ENCODE measurements at regions not wholly inside any gene's neighbourhood (a gene's known extent, or its start where the extent isn't known, plus 50 kb on each side); places are given as distances from the start of the nearest gene placed in this dataset.
"Not testable (repeated sequence)": the region's sequence is repeated elsewhere in the genome, so short reads cannot be mapped to it uniquely, and the experiment has no call there.

- no peak for DNase-seq
These were observed 107.2 kb upstream of the ZNF236 start for GRCh38 chr18:76715012-76715610.

DNA sequence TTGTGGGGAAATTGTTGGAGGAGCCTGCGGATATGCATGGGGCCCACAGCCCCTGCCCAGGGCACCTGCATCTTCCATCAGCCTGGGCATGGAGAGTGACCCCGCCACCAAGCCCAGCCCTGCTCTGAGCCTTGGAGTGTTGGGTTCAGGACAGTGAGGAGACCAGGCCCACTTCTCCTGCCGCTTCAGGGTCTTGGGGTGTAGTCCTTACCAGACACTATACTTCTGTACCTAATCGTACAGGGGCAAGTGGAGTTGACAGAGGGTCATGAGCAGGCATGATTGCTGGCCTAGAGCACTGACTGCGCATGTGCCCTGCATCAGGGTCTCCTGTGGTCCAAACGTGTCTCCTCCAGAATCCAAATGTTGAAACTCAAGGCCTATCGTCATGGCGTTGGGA is 108.9 kb upstream of the ZNF236 start:
- DNase-seq = no peak

GRCh38 chr18:76712511-76713140 is 109.7 kb upstream of the ZNF236 start:
- DNase-seq = no peak

- no peak for DNase-seq
These were observed 111.5 kb upstream of the ZNF236 start for GRCh38 chr18:76710646-76711520.

DNA sequence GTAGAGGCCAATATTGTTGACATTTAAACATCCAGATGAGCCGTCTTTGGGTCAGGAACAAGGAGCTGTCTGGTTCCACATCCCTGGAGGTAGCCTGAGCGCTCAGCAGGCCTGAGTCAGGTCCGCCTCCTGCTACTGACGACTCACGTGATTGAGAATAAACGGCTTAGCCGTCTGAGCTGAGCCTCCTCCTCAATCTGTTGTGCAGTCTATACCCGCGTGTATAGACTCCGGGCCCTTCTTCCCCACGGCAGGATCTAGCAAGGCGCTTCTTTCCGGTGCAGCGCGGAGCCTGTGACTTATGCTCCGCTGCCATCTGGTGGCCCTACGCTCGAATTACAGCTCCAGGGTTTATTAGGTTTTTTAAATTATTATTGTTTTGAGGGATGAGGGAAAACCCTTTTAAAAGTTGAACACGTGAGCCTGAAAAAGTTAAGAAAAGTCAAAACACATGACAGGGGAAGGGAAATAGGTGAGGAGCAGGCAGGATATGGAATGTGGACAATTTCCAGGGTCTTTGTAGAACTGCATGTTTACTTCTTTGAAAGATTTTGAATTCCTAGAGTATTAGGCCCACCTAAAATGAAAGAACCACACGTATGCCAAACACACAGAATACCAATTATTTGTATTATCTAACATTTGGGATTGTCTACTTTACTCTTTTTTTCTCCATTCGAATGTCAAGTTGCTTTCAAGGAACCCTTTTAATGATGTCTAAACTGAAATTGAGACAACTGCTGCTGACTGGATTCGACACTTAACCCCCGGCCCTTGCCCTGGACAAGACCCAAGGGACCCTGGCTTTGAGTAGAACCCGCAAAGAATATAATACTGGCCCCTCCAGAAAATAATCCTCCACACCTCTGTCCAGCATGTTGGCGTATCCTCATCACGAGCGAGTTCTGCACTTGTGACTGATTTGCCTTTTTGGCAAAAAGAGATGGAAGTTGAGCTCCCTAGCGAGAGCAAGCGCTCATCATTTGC is 112.4 kb upstream of the ZNF236 start:
- peak; percentile 77 for DNase-seq

DNA sequence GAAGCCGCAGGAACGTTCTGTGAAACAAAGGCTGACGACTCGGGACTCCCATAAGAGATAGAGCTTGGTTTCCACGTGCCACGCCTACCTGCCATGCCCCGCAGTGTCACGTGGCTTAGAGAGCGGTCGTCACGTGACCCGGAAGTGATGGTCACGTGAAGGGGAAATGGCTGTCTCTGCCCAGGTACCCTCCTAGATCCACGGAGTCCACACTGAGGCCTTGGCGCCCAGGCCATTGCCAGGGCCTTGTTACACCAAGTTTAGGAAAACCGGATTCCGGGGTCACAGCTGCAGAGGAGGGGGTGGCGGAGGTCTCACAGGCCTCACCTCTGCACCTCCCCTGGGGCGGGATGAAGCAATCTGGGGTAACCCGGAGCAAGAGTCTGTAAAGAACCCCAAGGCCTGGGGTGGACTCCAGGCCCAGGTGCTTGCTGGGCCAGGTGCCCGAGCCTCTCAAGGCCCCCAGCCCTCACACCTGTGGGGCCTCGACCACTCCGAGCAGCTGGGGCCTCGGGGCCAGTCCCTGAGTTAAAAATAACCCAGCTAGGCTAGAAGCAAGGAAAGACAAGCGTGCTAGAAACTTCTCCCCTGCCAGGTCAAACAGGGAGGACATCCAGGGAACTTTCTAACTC is 113.5 kb upstream of the ZNF236 start:
- no peak for DNase-seq

DNA sequence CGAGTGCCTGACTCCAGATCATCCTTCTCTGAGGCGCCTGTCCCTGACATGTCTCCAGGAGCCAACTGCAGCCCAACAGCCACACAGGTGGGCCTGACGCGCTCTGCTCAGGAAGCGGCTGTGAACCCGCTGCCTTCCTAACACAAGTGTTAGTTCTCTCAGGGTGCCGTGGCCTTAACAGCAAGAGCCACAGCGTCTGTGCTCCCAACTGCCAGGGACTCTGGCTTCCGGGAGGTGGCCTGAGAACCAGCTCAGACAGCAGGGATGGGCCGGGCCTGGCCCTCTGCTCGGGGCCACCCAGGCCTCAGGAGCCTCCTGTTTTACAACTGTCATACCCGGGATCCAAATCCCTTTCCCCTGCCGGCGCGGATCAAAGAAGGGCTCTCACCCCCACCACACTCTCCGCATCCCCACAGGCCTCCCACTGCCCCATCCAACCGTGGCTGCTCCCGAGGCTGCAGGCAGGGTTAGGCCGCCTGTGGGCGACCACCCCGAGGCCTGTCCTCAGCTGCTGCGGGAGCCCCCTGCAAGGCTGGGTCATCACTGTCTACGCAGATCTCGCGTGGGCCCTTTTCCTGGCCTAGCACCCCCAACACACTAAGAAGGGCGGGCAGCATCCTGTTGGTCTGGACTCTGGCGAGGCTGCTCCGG is 114.2 kb upstream of the ZNF236 start:
- no peak for DNase-seq

DNA sequence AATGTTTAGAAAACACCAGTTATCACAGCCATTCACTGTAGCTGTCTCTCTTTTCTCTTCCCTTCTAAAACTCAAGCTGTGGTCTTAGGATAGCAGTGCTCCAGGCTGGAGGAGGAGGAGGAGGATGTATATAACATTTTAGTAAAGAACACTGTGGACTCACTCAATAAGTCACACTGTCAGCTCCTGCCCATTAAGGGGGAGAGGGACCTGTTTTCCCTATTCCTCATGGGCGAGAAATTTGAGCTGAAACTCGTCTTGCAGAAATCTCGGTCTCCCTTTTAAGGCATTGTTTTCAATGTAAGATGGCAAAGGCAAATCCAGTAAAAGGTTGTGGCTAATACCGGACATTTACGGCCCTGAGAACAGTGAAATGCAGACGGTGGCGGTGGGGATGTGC is 114.8 kb upstream of the ZNF236 start:
- DNase-seq = no peak

- not testable (repeated sequence) for DNase-seq
These were observed 117.8 kb upstream of the ZNF236 start for GRCh38 chr18:76704589-76704988.

- DNase-seq = no peak
These were observed 122.4 kb upstream of the ZNF236 start for GRCh38 chr18:76699923-76700322.

DNA sequence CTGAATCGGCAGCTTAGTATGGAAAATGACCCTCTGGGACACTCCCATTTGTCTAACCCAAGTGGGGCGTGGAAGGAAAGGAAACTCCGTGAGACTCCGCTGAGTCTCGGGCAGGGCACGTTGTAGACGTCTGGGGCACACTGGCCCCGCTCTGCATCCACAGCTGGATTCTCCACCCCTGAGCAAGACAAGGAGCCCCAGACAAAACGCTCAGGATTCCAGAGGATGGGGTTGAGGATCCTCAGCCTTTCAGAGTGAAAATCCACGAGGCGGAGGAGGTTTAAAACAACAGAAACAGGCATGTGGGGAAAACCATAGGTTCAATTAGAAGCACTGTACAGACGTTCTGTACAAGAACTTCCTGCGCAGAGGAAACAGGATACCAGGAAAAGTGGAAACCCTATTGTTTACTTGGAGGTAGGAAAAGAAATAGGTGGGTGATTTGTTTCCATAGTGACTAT is 124.9 kb upstream of the ZNF236 start:
- no peak for DNase-seq

- no peak for DNase-seq
These were observed 130.6 kb upstream of the ZNF236 start for GRCh38 chr18:76691800-76692199.

- peak; percentile 27 for DNase-seq
These were observed 132.6 kb upstream of the ZNF236 start for GRCh38 chr18:76689646-76690264.

- DNase-seq = no peak
These were observed 133.5 kb upstream of the ZNF236 start for GRCh38 chr18:76688724-76689472.

GRCh38 chr18:76687304-76687962 is 134.9 kb upstream of the ZNF236 start:
- no peak for DNase-seq

DNA sequence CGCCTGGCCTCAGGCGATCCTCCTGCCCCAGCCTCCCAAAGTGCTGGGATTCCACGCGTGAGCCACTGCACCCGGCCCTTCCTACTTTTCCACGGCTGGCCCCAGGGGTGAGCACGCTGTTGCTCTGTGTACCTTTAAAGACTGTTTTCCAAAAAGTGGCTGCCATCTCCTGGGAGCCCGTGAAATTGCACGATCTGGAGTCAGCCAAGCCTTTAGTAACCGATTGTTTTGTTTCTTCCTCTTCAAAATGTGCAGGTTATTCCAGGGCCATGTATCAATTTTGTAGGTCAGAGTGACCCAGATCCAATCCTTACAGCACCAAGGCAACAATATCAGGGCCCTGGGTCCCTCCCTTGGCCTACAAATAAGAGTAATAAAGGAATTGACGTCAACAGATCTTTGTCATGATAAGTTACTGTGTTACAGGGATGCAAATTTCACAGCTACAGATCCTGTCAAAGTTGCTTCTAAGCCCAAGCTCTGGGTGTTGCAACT is 135.6 kb upstream of the ZNF236 start:
- DNase-seq = peak; percentile 60

GRCh38 chr18:76685860-76686259 is 136.5 kb upstream of the ZNF236 start:
- DNase-seq = no peak

DNA sequence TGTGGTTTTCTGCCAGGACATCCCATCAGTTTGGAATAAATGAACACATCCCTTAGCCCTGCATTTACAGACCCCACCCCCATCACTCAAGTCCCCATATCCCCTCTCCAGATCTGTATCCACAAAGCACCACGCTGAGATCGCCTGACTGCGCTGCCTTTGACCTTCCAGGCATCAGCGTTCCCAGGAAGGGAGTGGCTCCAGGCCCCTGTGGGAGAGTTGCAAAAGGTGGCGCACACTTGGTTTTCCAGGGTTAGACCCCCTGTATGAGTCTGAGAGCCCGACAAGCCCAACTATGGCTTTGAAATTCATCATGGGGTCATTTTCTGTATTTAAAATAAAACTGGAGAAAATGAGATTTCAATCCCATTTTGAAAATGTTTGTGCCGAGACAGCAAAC is 137.0 kb upstream of the ZNF236 start:
- no peak for DNase-seq

- no peak for DNase-seq
These were observed 138.1 kb upstream of the ZNF236 start for GRCh38 chr18:76684265-76684664.

GRCh38 chr18:76679945-76680344 is 142.4 kb upstream of the ZNF236 start:
- DNase-seq = no peak
